HG02571 (cell line): ENCODE measurements at regions not wholly inside any gene's neighbourhood (a gene's known extent, or its start where the extent isn't known, plus 50 kb on each side); places are given as distances from the start of the nearest gene placed in this dataset.

Source experiments
- ATAC-seq: cut with Tn5 transposase; IDR thresholded peaks from one replicate; pipeline ENCODE4 v1.9.1; 2021; ENCODE audit warnings: mild to moderate bottlenecking, moderate library complexity; ENCODE audit not compliant: unreplicated experiment

DNA sequence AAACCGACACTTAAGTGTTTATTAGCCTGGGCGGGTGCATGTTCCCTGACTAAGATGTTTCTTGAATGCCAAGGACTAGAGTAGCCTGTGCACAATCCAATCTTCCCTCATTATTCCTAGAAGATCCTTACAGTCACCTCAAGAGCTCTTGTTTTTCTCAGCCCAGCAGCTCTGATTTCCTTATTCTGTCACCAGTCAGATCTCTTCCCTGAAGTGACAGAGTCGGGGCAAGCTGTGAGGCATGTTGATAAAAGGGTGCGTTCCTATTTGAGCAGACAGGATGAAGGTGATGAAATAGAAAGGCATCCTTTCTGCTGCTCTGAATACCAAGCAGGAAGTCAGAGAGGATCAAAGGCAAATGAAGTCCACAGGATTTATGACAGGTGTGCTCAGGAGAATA lies 125.6 kb upstream of the MCTP2 start:
- no peak for ATAC-seq

- no peak for ATAC-seq
These were observed 130.5 kb upstream of the MCTP2 start for GRCh38 chr15:94100863-94101262.

DNA sequence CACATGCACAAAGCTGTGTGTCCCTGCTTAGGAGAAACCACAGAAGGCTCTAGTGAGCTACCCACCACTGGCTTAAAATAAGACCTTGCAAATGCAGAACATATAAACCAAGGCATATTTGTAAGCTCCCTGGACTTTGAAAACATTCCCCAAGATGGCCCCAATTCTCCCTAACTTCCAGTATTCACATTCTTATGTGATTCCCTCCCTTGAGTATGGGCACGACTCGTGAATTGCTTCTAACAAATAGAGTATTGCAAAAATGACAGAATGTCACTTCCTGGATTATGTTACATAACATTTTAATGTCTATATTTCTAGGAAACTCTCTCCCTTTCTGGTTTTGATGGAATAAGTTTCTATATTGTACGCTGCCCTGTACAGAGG lies 131.8 kb upstream of the MCTP2 start:
- no peak for ATAC-seq

DNA sequence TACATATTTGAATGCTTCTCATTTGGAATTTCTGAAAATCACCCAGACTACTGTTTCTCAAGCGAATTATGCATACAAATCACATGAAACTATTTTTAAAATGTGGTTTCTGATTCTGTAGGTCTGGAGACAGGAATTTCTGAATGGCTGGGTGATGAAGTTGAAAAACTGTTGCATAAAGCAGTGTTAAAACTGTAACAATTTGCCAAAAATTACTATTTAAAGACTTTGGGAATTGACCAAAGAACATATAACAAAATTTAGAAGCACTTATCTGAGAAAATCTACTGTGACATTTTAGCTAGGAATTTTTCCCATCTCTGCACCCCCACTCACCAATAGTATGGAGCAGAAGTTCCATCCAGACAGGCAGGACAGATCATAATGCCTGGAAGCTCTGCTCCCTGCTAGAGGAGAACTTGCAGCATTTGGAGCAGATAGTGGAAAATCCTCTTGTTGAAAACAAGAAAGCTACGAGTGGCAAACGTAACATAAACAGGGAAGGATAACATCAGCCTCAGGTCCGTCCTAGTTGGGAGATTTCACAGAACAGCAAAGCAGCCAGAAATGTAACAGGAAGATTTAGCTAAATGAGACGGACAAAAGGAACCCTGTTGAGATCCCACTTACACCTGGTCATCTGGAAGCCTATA lies 132.3 kb upstream of the MCTP2 start:
- ATAC-seq, result no peak

GRCh38 chr15:94097552-94097951 lies 133.8 kb upstream of the MCTP2 start:
- ATAC-seq, result no peak

DNA sequence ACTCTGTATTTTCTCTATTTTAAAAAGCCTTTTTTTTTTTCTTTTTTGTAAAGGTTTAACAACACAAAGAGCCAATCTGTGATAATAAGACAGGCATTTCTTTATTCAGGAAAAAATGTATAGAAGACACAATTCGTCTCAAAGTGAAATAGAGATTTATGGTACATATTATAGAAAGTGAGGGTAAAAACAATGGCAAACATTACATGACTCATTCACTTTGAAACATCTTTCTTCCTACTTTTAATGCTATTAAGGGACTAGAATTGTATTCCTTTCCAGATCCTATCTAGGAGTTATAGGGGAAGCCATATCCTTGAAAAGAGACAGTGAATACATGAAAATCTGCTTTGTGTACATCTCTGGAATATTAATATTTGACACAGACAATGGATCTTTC lies 137.1 kb upstream of the MCTP2 start:
- ATAC-seq, result no peak

DNA sequence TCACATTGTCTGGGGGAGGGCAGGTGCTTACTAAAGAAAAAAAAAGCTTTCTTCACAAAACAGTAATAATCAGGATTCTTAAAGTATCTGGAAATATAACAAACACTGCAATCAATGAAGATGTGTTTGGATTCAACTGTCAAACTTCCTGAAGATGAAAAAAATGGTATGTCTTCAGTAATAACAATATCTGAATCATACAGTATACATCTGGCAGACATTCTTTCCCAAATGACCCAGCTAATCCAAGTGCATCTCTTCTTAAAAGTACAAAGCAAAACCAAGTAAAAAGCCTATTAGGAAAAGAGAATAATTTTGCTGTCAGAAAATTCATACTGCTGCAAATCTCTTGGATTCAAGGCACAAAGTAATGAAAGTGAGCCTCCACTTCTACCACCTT lies 145.0 kb upstream of the MCTP2 start:
- ATAC-seq, result no peak

DNA sequence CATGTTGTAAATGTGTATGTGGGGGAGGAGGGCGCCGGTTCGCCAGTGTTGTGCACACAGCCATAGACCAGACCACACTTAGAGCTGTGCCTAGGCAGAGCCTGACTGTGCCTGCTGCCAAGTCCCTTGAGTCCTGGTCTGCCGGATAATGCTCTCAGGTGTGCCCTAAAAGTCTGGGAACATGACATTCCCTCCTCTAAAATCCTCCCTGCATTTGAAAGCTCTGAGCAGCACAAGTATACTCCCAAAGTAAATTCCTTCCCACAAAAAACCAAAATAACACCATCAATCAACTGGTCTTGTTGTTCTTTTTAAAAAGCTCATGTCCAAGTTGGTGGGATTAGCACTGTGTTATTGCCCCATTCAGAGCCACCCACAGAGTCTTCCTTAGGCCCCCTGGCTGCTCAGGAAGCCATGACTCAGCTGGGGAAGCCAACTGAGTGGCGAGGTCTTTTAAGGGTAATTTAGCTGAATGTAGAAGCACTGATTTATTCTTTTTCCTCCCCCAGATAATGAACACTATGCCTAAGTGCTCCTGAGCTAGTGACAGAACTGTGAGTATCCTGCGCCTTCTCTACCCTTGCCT lies 147.8 kb upstream of the MCTP2 start:
- ATAC-seq, result no peak

- no peak for ATAC-seq
These were observed 149.5 kb upstream of the MCTP2 start for GRCh38 chr15:94081829-94082228.

- no peak for ATAC-seq
These were observed 150.3 kb upstream of the MCTP2 start for GRCh38 chr15:94080989-94081605.

- no peak for ATAC-seq
These were observed 150.9 kb upstream of the MCTP2 start for GRCh38 chr15:94080416-94080815.

GRCh38 chr15:94079968-94080367 lies 151.4 kb upstream of the MCTP2 start:
- ATAC-seq, result no peak

GRCh38 chr15:94079459-94079858 lies 151.9 kb upstream of the MCTP2 start:
- ATAC-seq, result no peak

- no peak for ATAC-seq
These were observed 153.4 kb upstream of the MCTP2 start for GRCh38 chr15:94077938-94078337.

GRCh38 chr15:94075349-94075748 lies 156.0 kb upstream of the MCTP2 start:
- ATAC-seq, result no peak

DNA sequence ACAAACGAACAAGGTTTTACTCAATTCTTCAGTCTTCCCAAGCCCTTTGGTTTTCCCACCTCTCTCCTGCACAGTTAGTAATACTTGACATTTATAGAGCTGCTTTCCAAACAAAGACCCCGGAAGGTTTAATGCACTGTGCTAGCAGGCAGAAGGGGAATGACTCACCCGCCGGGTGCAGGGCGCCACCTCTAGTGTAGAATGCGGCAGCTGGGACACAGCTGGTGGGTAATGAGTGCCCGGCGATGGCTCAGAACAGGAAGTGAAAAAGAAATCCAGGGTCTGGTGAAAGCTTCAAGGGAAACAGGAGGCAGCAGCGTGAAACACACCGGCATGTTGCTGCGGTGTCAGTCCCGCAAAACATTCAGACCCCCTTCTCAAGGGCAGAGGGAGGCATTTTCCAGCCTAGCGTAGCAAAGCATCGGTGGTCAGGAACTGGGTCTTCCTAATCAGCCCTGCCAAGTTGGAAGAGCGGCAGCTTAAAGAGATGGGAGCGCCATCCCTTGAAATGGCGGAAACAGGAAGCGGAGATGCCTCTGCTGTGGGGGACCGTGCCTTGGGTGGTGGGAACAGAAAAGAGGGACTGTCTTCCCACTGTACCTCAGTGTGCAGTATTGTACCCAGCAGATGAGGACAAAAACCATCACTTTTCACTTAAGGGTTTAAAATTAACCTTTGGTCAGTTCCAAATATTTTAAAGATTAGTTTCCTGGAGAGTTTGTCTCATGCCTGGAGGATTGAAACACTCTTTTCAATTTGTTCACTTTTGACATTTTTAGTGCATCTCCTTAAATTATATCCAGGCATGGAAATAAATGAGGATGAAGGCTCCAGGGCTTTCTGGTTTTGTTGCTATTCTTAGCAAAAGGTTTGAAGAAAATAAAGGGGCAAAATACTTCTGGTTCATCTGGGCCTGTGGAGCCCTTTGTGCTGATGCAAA lies 160.7 kb upstream of the MCTP2 start:
- ATAC-seq, result no peak

- ATAC-seq, result no peak
These were observed 161.5 kb upstream of the MCTP2 start for GRCh38 chr15:94069844-94070243.

- ATAC-seq, result no peak
These were observed 164.6 kb upstream of the MCTP2 start for GRCh38 chr15:94066811-94067210.

GRCh38 chr15:94066046-94066445 lies 165.3 kb upstream of the MCTP2 start:
- no peak for ATAC-seq

DNA sequence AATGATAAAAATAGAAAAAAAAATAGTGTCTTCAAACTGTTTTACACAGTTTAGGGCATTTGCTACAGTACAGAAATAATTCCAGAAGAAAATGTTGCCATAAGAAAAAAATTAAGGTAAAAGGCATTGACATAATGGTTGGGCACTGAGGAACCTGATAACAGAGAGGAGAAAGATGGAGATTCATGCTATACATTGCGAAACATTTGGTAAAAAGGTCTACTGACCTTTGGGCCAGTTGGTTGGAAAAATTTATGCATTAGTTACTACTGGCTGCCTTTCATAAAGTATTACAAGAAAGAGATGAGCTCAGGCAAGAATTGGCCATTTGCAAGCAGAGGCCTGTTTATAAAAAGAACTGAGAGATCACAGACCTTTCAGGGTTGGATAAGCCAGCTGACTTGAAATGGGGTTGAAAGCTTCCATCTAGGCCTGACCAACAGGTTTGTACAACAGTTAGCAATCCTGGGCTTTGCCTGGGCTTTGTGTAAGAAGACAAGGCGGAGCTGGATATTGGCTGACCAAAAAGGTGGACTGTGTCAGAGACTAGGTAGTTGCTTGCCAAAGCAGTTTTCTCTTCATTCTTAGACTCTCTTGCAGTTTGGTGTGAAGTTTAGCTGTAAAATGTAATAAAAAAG lies 166.6 kb upstream of the MCTP2 start:
- no peak for ATAC-seq

DNA sequence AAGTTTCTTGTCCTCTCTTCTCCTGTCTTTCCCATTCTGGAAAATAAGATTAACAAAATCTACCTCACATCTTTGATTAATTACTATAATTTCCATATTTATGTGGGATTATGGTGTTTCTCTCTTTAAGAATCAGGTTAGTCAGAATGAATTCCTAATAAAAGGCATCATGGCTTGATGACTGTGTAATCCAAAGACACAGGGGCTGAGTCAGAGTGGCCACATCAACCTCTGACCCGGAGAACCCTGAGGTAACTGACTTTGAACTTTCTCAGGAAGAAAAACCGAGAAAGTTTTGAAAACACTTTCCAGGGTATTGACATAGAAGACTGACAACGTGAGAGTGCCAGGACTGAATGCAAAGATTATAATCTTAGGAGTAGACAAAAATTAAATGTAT lies 170.3 kb upstream of the MCTP2 start:
- ATAC-seq, result no peak
